DOHH2 (cell line): ENCODE measurements at regions not wholly inside any gene's neighbourhood (a gene's known extent, or its start where the extent isn't known, plus 50 kb on each side); places are given as distances from the start of the nearest gene placed in this dataset.
"Not testable (repeated sequence)": the region's sequence is repeated elsewhere in the genome, so short reads cannot be mapped to it uniquely, and the experiment has no call there.

Source experiments
- H3F3A ChIP-seq: fragments of 200-600 bp; sonication (generic), shearing (Covaris generic); 2 replicates; pipeline ENCODE4 v1.6.0; 2016; ENCODE audit warnings: antibody characterized with exemption, mild to moderate bottlenecking; ENCODE audit not compliant: control insufficient read depth, insufficient read depth
- H3K27ac ChIP-seq: fragments of 200-600 bp; sonication (generic); 2 replicates; pipeline ENCODE4 v1.5.1; 2014; ENCODE audit warnings: low read depth, mild to moderate bottlenecking, low read length, moderate library complexity
- H3K27me3 ChIP-seq: fragments of 200-600 bp; sonication (generic); 2 replicates; pipeline ENCODE4 v1.6.1; 2014; ENCODE audit warnings: mild to moderate bottlenecking, low read length, mixed read lengths; ENCODE audit not compliant: control insufficient read depth
- H3K36me3 ChIP-seq: fragments of 200-600 bp; sonication (generic); 2 replicates; pipeline ENCODE4 v1.6.1; 2014; ENCODE audit warnings: mild to moderate bottlenecking, low read length, moderate library complexity, mixed read lengths; ENCODE audit not compliant: control insufficient read depth
- H3K4me1 ChIP-seq: fragments of 200-600 bp; sonication (generic); 2 replicates; pipeline ENCODE4 v1.6.1; 2014; ENCODE audit warnings: mild to moderate bottlenecking, low read length, mixed read lengths; ENCODE audit not compliant: control insufficient read depth
- H3K4me2 ChIP-seq: fragments of 200-600 bp; sonication (generic); 2 replicates; pipeline ENCODE4 v1.6.0; 2014; ENCODE audit warnings: mild to moderate bottlenecking, low read length, moderate library complexity
- H3K4me3 ChIP-seq: fragments of 200-600 bp; sonication (generic); 2 replicates; pipeline ENCODE4 v1.5.1; 2014; ENCODE audit warnings: mild to moderate bottlenecking, low read length, mixed read lengths
- H3K79me2 ChIP-seq: fragments of 200-600 bp; sonication (generic); 2 replicates; pipeline ENCODE4 v1.6.1; 2014; ENCODE audit warnings: mild to moderate bottlenecking, low read length, mixed read lengths; ENCODE audit not compliant: control insufficient read depth
- H3K9me2 ChIP-seq: fragments of 200-600 bp; sonication (generic); replicated peaks from 2 replicates; pipeline ENCODE4 v1.6.1; 2014; ENCODE audit warnings: mild to moderate bottlenecking, low read length, mixed read lengths; ENCODE audit not compliant: control insufficient read depth
- H3K9me3 ChIP-seq: fragments of 200-600 bp; sonication (generic); 2 replicates; pipeline ENCODE4 v1.6.1; 2014; ENCODE audit warnings: antibody characterized with exemption, low read length, mixed read lengths; ENCODE audit not compliant: control insufficient read depth, insufficient read depth
- H4K20me1 ChIP-seq: fragments of 200-600 bp; sonication (generic); 2 replicates; pipeline ENCODE4 v1.6.0; 2014; ENCODE audit warnings: low read depth, mild to moderate bottlenecking, antibody characterized with exemption, low read length, moderate library complexity; ENCODE audit not compliant: control insufficient read depth, insufficient read depth
- EZH2phosphoT487 ChIP-seq: fragments of 200-600 bp; sonication (generic); IDR thresholded peaks from 2 replicates; pipeline ENCODE4 v1.6.1; 2017; ENCODE audit warnings: borderline replicate concordance, mild to moderate bottlenecking, antibody characterized with exemption, low read length, moderate library complexity, mixed read lengths
- TF ChIP-seq, protein P1 (sequence below): fragments of 200-600 bp; sonication (generic); IDR thresholded peaks from one replicate; pipeline ENCODE4 v1.5.1; 2014; ENCODE audit warnings: antibody characterized with exemption, mild to moderate bottlenecking, low read depth, low read length; ENCODE audit not compliant: poor library complexity, severe bottlenecking

GRCh38 chr9:63912451-63912850, 1372.6 kb downstream of the FOXD4L5 start:
- H3F3A ChIP-seq, H4K20me1 ChIP-seq: not testable (repeated sequence)

DNA sequence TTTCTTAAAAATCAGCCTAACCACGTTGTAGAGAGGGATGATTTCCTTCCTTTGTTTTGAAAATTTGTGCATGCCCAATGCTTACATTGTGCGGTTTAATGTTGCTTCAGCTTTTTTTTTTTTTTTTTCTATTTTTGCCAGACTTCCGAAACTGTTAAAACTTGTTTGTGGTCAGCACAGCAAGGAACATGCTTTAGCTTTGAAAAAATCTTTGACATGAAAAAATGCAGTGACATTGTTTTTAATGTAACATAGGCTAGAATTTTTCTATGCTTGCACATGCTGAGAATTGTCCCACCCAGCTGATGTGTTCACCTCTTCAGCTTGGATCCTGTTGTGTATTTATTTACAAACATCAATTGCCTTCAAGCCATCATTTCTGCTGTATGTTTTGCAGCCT, 1375.9 kb downstream of the FOXD4L5 start:
- H3K4me3 ChIP-seq, H4K20me1 ChIP-seq, H3K36me3 ChIP-seq, H3K9me2 ChIP-seq, H3F3A ChIP-seq, H3K27ac ChIP-seq, H3K79me2 ChIP-seq, H3K4me1 ChIP-seq, H3K27me3 ChIP-seq, H3K9me3 ChIP-seq, H3K4me2 ChIP-seq: not testable (repeated sequence)

More at GRCh38 chr9:63912451-63912850, 1372.6 kb downstream of the FOXD4L5 start:
- H3K4me2 ChIP-seq, H3K4me1 ChIP-seq, H3K4me3 ChIP-seq, H3K27me3 ChIP-seq, H3K27ac ChIP-seq, H3K36me3 ChIP-seq, H3K9me2 ChIP-seq, H3K79me2 ChIP-seq, H3K9me3 ChIP-seq: not testable (repeated sequence)

DNA sequence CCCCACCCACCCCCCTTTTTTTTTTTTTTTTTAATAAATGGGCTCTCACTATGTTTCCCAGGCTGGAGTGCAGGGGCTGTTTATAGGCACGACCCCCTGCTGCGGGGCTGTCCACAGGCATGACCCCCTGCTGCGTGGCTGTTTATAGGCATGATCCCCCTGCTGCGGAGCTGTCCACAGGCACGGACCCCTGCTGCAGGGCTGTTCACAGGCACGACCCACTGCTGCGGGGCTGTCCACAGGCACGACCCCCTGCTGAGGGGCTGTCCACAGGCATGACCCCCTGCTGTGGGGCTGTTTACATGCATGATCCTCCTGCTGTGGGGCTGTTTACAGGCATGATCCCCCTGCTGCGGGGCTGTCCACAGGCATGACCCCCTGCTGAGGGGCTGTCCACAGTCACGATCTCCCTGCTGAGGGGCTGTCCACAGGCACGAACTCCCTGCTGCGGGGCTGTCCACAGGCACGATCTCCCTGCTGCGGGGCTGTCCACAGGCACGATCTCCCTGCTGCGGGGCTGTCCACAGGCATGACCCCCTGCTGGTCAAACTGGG, 1385.3 kb downstream of the FOXD4L5 start:
- not testable (repeated sequence) for H3K4me3 ChIP-seq, H3K27ac ChIP-seq, H3F3A ChIP-seq, H3K4me1 ChIP-seq, H3K9me2 ChIP-seq, H3K79me2 ChIP-seq, H3K9me3 ChIP-seq, H3K4me2 ChIP-seq, H3K27me3 ChIP-seq, H4K20me1 ChIP-seq, H3K36me3 ChIP-seq

GRCh38 chr9:63881386-63881785, 1403.6 kb downstream of the FOXD4L5 start:
- not testable (repeated sequence) for H3F3A ChIP-seq, H3K9me3 ChIP-seq, H3K9me2 ChIP-seq, H3K27me3 ChIP-seq, H3K27ac ChIP-seq, H3K4me3 ChIP-seq, H4K20me1 ChIP-seq, H3K4me2 ChIP-seq, H3K4me1 ChIP-seq, H3K79me2 ChIP-seq, H3K36me3 ChIP-seq

DNA sequence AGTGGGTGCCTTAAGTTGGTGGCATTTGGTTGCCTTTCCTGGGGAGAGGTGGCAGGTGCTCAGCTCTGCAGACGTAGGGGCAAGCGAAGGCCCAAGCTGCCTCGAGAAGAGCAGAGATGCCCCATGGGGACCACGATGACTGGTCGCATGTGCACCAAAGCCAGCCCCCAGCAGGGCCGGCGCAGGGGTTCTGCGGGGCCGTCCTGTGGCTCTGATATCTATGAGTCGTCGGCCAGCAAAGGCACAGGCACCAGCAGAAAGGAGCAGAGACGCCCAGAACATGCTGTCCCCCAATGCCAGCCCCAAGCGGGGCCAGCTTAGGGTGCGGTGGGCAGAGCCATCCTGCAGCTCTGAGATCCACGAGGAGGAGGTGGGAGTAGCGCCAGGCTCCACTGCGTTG, 1408.6 kb downstream of the FOXD4L5 start:
- not testable (repeated sequence) for H3K9me2 ChIP-seq, H3F3A ChIP-seq, H3K9me3 ChIP-seq, H3K79me2 ChIP-seq, H3K4me1 ChIP-seq, H4K20me1 ChIP-seq, H3K4me2 ChIP-seq, H3K4me3 ChIP-seq, H3K27me3 ChIP-seq, H3K36me3 ChIP-seq, H3K27ac ChIP-seq

DNA sequence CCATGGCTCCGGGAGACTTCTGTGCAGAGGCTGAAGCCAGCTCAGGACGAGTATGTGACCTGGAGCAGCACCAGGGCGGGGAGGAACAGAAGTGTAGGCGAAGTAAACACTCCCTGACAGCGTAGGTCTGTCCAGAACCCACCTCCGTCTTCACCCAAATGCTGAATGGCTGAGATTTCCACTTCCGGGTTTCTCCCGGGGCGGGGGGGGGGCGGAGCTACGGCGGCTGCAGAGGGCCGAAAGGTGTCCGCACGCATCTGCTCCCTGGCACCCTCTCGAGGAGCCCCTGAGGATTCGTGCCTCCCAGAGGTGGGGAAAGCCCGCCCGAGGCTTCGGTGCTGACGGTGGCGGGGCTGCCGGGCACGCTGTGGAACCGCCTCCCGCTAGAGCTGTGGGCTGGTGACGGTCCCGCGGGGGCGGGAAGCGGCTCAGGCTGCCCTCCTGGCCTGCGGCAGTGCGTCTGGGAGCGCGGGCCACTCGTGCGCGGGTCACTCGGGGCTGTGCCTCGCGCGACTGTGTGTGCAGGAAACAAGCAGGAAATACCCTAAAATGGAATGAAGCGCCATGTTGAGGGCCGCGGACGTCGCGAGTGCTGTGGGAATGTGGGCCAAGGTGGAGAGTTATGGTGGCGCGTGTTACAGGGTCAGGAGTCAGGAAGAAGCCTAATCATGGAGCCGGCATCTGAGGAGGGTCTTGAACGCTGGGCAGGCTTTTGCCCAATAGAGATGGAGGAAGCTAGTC, 1425.4 kb downstream of the FOXD4L5 start:
- H3K27ac ChIP-seq = no peak overlapping the region
- no peaks in the 10 kb centered on the region for H3K4me1 ChIP-seq
- H3K4me3 ChIP-seq = no peak overlapping the region
- no peaks in the 10 kb centered on the region for H4K20me1 ChIP-seq
- H3K9me2 ChIP-seq = no peaks in the 10 kb centered on the region
- no peaks in the 10 kb centered on the region for H3K79me2 ChIP-seq
- H3K27me3 ChIP-seq = no peaks in the 10 kb centered on the region
- H3K9me3 ChIP-seq = no peaks in the 10 kb centered on the region; the same call in 1 of the 2 replicates
- H3K36me3 ChIP-seq = no peaks in the 10 kb centered on the region
- no peak overlapping the region for H3K4me2 ChIP-seq
- no peak for TF ChIP-seq EZH2phosphoT487
- TF ChIP-seq, protein P1, sequence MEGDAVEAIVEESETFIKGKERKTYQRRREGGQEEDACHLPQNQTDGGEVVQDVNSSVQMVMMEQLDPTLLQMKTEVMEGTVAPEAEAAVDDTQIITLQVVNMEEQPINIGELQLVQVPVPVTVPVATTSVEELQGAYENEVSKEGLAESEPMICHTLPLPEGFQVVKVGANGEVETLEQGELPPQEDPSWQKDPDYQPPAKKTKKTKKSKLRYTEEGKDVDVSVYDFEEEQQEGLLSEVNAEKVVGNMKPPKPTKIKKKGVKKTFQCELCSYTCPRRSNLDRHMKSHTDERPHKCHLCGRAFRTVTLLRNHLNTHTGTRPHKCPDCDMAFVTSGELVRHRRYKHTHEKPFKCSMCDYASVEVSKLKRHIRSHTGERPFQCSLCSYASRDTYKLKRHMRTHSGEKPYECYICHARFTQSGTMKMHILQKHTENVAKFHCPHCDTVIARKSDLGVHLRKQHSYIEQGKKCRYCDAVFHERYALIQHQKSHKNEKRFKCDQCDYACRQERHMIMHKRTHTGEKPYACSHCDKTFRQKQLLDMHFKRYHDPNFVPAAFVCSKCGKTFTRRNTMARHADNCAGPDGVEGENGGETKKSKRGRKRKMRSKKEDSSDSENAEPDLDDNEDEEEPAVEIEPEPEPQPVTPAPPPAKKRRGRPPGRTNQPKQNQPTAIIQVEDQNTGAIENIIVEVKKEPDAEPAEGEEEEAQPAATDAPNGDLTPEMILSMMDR = no peak
- no peaks in the 10 kb centered on the region for H3F3A ChIP-seq

DNA sequence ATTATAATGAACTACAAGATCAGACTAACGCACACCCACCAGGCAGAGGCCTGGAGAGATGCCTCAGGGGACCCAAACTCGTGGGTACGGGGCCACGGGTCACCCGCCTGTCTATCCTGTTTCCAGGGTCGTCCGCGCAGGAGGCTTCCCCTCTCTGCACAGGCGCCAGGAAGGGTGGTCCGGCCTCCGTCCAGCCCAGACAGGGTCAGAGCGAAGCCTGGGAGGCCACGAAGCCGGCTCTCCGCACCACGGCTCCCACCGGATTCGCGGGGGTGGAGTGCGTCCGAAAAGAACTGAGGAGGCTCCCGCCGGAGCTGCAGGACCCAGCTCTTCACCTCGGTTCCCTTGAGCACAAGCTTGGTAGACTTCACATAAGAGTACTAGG, 1425.9 kb downstream of the FOXD4L5 start:
- not testable (repeated sequence) for H3K9me3 ChIP-seq, H3K4me2 ChIP-seq, H3K4me3 ChIP-seq, H3K4me1 ChIP-seq, H4K20me1 ChIP-seq, H3K9me2 ChIP-seq, H3F3A ChIP-seq, H3K36me3 ChIP-seq, H3K27me3 ChIP-seq, H3K27ac ChIP-seq, H3K79me2 ChIP-seq
